Omental fat pad (tissue), 3 donors: ENCODE measurements at regions not wholly inside any gene's neighbourhood (a gene's known extent, or its start where the extent isn't known, plus 50 kb on each side); places are given as distances from the start of the nearest gene placed in this dataset.
A peak's percentile ranks its signal among the peaks of the same experiment; 100 is the strongest.

Experiments used
- ATAC-seq: fragments of 150-250 bp; one replicate; pipeline ENCODE4 v1.9.1; 2016; ENCODE audit warnings: mild to moderate bottlenecking, moderate library complexity; ENCODE audit not compliant: low FRiP score
- DNase-seq: peaks from one replicate; pipeline ENCODE4 v3.0.0-alpha.2; 2019; ENCODE audit warnings: low spot score
- TF ChIP-seq, protein P1 (sequence below), 3 donors: fragments of 450-650 bp; IDR thresholded peaks; one replicate each; pipeline ENCODE4 v1.5.1; 2016 to 2017; ENCODE audit warnings: antibody characterized with exemption in 3 of 3, mild to moderate bottlenecking in 3 of 3, moderate library complexity in 2 of 3

DNA sequence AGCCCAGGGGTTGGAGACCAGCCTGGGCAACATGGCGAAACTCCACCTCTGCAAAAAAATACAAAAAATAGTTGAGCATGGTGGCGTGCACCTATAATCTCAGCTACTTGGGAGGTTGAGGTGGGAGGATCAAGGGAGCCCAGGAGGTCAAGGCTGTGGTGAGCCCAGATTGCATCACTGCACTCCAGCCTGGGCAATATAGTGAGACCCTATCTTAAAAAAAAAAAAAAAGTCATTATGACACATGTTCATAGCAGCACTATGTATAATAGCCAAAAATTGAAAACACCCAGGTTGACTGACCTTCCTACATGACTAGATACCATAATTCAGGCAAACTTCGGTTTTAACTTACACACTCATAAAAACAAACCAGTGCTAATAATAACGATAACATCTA, 90.8 kb upstream of the RBPJ start:
- DNase-seq: no peak
- no peak for ATAC-seq
- TF ChIP-seq, protein P1, sequence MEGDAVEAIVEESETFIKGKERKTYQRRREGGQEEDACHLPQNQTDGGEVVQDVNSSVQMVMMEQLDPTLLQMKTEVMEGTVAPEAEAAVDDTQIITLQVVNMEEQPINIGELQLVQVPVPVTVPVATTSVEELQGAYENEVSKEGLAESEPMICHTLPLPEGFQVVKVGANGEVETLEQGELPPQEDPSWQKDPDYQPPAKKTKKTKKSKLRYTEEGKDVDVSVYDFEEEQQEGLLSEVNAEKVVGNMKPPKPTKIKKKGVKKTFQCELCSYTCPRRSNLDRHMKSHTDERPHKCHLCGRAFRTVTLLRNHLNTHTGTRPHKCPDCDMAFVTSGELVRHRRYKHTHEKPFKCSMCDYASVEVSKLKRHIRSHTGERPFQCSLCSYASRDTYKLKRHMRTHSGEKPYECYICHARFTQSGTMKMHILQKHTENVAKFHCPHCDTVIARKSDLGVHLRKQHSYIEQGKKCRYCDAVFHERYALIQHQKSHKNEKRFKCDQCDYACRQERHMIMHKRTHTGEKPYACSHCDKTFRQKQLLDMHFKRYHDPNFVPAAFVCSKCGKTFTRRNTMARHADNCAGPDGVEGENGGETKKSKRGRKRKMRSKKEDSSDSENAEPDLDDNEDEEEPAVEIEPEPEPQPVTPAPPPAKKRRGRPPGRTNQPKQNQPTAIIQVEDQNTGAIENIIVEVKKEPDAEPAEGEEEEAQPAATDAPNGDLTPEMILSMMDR (IDR thresholded peaks at IDR 0.05): no peak

DNA sequence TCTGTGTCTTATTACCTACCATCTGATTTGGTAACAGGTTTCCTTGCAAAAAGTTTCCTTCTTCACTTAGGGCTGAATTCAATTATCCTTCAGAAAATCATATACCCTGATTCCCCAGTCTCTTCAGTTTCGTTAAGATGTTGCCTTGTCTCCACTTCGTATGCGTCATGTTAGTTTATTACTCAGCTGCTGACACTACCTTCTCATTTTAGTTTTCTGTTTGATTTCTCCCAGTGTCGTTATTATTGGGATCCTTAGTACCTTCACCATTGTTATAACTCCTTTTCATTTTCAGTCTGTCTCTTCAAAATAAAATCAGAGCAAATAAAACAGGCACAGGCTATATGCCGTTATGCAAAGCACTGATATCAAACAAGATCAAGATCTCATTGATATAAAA, 87.5 kb upstream of the RBPJ start:
- no peak for DNase-seq
- no peak for ATAC-seq
- TF ChIP-seq, protein P1 (IDR thresholded peaks at IDR 0.05): no peak

- no peak for DNase-seq
- TF ChIP-seq, protein P1 (IDR thresholded peaks at IDR 0.05): no peak
- ATAC-seq: peak; percentile 64
These were observed 85.3 kb upstream of the RBPJ start for GRCh38 chr4:26235500-26235899.

DNA sequence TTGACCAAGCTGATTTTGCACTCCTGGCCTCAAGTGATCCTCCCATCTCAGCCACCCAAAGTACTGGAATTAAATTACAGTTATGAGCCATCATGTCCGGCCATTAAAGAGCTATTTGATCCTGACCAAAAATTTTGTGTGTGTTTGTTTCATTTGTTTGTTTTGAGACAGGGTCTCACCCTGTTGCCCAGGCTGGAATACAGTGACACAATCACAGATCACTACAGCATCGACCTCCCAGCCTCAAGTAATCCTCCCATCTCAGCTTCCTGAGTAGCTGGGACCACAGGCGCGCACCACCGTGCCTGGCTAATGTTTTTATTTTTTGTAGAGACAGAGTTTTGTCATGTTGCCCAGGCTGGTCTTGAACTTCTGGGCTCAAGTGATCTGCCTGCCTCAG, 82.9 kb upstream of the RBPJ start:
- no peak for ATAC-seq
- no peak for DNase-seq
- TF ChIP-seq, protein P1 (IDR thresholded peaks at IDR 0.05): no peak

- DNase-seq (no peak), ATAC-seq (no peak)
- TF ChIP-seq, protein P1 (IDR thresholded peaks at IDR 0.05): no peak
These were observed 82.4 kb upstream of the RBPJ start for GRCh38 chr4:26238426-26238777.

DNA sequence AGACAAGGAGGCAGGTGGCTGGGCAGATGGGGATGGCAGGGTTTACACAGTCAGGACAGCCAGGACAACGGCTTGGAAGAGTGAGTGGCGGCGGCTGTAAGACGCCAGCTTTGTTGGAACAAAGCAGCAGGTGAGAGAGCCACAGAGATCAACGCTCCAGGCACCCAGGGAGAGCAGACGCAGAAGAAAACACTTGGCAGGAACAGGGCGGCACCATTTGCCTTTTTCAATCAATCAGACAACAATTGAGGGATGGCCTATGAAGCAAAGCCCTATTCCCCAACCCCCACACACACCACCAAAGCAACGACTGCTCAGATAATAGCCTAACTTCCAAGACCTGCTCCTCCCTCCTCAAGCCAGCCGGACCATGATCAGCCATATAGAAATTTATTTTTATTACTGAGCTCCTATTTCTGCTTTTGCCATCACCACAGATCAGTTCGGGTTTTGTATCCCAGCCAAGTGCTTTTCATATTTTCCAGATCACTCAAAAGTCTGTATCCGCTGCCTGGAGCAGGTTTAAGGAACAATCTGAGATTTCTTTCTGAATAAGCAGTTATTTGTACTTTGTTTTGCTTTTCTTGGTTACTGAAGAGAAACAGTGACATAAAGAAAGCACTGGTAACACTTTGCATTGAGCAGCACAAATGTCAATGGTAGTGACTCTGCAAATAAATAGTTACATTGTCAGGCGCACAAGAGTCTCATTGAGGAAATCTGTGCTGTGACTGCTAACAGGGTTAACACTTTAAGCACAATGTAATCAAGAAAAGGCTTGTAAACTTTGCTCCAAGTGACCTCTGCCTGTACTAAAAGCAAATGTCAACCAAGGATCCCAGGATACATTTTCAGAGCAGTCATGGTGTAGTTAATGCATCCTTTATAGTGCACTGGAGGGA, 81.8 kb upstream of the RBPJ start:
- TF ChIP-seq, protein P1 (IDR thresholded peaks at IDR 0.05): no peak
- ATAC-seq (no peak), DNase-seq (no peak)

- no peak for ATAC-seq
- no peak for DNase-seq
- TF ChIP-seq, protein P1 (IDR thresholded peaks at IDR 0.05): no peak
These were observed 81.0 kb upstream of the RBPJ start for GRCh38 chr4:26239801-26240200.
